A172 (cell line): ENCODE measurements at regions not wholly inside any gene's neighbourhood (a gene's known extent, or its start where the extent isn't known, plus 50 kb on each side); places are given as distances from the start of the nearest gene placed in this dataset.
"Not testable (repeated sequence)": the region's sequence is repeated elsewhere in the genome, so short reads cannot be mapped to it uniquely, and the experiment has no call there.

Experiments
- DNase-seq: peaks from one replicate; pipeline ENCODE4 v3.0.0-alpha.2; 2015; ENCODE audit warnings: low spot score

DNA sequence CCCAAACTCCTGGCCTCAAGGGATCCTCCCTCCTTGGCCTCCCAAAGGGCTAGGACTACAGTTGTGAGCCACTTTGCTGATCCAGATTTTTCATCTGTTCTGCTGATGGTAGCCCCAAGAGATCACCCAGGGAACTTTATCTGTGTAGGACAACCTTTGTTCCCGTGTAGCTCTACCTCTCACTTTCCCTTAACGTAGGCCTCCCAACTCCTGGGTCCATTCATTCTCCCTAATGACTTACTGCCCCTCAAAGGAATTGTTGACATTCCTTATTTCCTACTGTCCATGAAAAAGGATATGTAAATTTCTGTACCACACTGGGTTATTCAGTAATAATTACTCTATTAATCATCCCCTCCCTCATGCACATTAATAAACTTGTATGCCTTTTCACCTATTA is 51.0 kb upstream of the PHF24 start:
- no peak for DNase-seq

- DNase-seq: peak; percentile 76
Observed at GRCh38 chr9:34899535-34900158, 58.4 kb upstream of the PHF24 start.

DNA sequence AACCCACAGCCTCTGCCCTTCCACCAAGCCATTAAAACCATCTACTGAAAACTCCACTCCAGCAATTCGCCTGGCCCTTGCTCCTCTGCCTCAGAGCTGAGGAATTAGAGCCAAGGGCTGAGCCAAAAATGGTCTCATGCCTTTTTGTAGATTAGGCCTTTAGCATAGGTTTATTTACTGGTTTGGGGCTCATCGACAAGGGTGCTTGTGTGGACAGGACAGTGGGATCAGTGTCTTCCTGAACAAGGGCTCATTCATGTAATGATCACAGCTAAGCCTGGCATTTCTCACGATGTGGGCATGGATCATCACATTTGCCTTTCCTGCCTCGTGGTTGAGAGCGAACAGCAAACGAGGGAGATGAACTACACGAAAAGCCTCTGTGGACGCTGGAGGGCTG is 59.2 kb upstream of the PHF24 start:
- DNase-seq: no peak

DNA sequence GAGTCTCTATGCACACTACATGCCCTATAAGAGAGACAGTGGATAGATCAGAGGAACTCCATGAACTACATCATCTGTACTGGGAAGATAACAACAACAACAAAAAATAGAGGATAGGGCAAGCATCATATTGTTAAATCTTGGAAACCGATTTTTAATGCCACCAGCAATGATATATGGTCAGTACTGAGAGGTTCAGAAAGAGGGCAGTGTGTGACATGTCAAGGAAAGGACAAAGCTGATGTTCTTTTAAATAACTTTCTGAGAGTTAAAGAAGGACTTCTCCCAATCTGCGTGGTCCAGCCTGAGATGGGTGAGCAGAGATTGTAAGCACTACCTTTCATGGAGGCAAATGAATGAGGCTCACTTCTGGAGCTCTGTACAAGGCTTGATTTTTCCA is 62.0 kb upstream of the PHF24 start:
- DNase-seq: no peak

GRCh38 chr9:34892886-34893285 is 65.2 kb upstream of the PHF24 start:
- no peak for DNase-seq

GRCh38 chr9:34891386-34891785 is 66.7 kb upstream of the PHF24 start:
- peak; percentile 5 for DNase-seq

GRCh38 chr9:34887841-34888240 is 70.2 kb upstream of the PHF24 start:
- no peak for DNase-seq

- no peak for DNase-seq
Observed at GRCh38 chr9:34884747-34885189, 73.3 kb upstream of the PHF24 start.

- DNase-seq: no peak
Observed at GRCh38 chr9:34876096-34876495, 82.0 kb upstream of the PHF24 start.

DNA sequence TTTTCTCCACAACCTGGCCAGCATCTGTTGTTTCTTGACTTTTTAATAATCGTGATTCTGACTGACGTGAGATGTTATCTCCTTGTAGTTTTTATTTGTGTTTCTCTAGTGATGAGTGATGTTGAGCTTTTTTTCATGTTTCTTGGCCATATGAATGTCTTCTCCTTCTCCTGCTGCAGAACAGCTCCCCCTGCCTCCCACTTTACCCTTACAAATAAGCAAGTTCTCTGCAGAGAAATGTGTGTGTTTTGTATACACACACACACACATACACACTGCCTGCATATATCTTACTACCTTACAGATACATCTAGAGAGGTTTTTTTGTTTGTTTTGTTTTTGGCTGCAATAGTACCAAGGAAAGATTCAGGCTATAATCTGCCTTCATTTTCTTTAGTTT is 88.7 kb upstream of the PHF24 start:
- no peak for DNase-seq

- no peak for DNase-seq
Observed at GRCh38 chr9:34866614-34867013, 91.5 kb upstream of the PHF24 start.

GRCh38 chr9:34863426-34863825 is 94.7 kb upstream of the PHF24 start:
- DNase-seq: no peak

- DNase-seq: no peak
Observed at GRCh38 chr9:34862836-34863235, 95.2 kb upstream of the PHF24 start.

GRCh38 chr9:34862043-34862442 is 96.0 kb upstream of the PHF24 start:
- no peak for DNase-seq

DNA sequence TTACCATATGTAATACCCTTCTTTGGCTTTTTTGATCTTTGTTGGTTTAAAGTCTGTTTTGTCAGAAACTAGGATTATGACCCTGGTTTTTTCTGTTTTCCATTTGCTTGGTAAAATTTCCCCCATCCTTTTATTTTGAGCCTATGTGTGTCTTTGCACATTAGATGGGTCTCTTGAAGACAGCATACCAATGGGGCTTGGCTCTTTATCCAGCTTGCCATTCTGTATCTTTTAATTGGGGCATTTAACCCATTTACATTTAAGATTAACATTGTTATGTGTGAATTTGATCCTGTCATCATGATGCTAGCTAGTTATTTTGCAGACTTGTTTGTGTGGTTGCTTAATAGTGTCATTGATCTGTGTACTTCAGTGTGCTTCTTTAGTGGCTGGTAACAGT is 103.1 kb upstream of the PHF24 start:
- not testable (repeated sequence) for DNase-seq

- no peak for DNase-seq
Observed at GRCh38 chr9:34830068-34830467, 120.1 kb upstream of the CCL21 start.

- DNase-seq: no peak
Observed at GRCh38 chr9:34826999-34827538, 117.1 kb upstream of the CCL21 start.

- no peak for DNase-seq
Observed at GRCh38 chr9:34825775-34826174, 115.8 kb upstream of the CCL21 start.

DNA sequence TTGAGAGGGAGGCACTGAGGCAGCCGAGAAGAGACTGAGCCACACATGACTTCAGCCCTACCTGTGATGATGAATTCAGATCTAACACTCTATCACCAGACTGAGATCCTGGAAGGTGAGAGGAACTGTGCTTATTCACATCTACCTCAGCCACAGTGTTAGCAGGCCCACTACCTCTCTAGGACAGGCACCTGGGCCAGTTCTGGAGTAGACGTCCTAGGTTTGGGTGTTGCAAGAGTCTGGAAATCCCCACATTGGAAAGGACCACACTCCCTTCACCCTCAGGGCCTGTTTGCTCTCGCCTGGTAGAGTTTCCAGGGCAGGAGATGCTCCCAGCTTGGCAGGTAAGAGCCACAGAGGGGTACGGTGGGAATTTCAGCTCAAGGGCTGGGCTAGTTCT is 113.8 kb upstream of the CCL21 start:
- no peak for DNase-seq

GRCh38 chr9:34810187-34810524 is 100.2 kb upstream of the CCL21 start:
- no peak for DNase-seq

GRCh38 chr9:34809504-34810186 is 99.7 kb upstream of the CCL21 start:
- no peak for DNase-seq

DNA sequence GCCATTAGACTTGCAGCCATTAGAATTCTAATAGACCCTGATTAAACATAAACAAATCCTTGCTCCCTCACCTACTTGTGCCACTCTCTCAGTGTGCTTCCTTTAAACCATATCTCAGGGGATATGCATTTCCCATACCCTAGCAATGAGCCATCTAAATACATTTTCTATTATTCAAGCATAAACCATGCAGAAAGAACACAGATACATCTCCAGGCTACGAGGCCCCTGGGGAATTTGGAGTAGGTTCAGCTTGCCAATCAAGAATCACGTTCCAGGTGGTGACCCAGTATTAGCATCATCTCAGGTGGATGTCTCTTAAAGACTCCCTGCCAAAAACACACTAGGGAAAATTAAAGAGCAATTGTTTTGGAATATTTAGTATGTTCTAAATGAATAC is 93.0 kb upstream of the CCL21 start:
- DNase-seq: no peak

GRCh38 chr9:34797367-34797766 is 87.4 kb upstream of the CCL21 start:
- no peak for DNase-seq

DNA sequence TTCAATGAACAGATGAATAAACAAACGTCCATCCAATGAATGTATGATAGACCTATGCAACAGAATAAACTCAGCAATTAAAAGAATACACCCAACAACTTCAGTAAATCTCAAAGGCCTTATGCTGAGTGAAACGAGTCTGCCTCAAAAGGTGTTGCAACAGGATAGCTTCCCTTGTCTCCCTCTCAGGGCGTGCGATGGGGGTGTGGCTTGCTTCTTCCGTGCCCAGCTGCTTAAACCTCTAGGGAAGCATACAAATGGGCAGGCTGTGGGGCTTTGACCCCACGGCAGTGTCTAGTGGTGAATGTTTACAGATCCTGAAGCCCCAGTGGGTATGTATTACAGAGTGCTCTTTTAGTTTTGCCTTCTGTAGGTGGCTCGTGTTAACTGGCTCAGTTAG is 87.0 kb upstream of the CCL21 start:
- DNase-seq: no peak
